SJCRH30 (cell line): ENCODE measurements at regions not wholly inside any gene's neighbourhood (a gene's known extent, or its start where the extent isn't known, plus 50 kb on each side); places are given as distances from the start of the nearest gene placed in this dataset.
"Not testable (repeated sequence)": the region's sequence is repeated elsewhere in the genome, so short reads cannot be mapped to it uniquely, and the experiment has no call there.

Experiments used
- DNase-seq, 2 experiments: peaks; one replicate each; pipeline ENCODE4 v3.0.0-alpha.2; 2015 to 2020
- H3K27ac ChIP-seq: fragments of 250-450 bp; sonication (Bioruptor Pico); 2 replicates; pipeline ENCODE4 v1.5.1; 2020; ENCODE audit warnings: mild to moderate bottlenecking, moderate library complexity
- H3K27me3 ChIP-seq: fragments of 250-450 bp; sonication (Bioruptor Pico); 2 replicates; pipeline ENCODE4 v1.5.1; 2020; ENCODE audit warnings: mild to moderate bottlenecking, moderate library complexity
- H3K36me3 ChIP-seq: fragments of 250-450 bp; sonication (Bioruptor Pico); 2 replicates; pipeline ENCODE4 v1.5.1; 2020; ENCODE audit warnings: mild to moderate bottlenecking, moderate library complexity
- H3K4me1 ChIP-seq: fragments of 250-450 bp; sonication (Bioruptor Pico); 2 replicates; pipeline ENCODE4 v1.5.1; 2020; ENCODE audit warnings: mild to moderate bottlenecking, moderate library complexity
- H3K4me3 ChIP-seq: fragments of 250-450 bp; sonication (Bioruptor Pico); 2 replicates; pipeline ENCODE4 v1.5.1; 2020; ENCODE audit warnings: mild to moderate bottlenecking, moderate library complexity
- H3K9me3 ChIP-seq: fragments of 250-450 bp; sonication (Bioruptor Pico); replicated peaks from 2 replicates; pipeline ENCODE4 v1.5.1; 2020; ENCODE audit warnings: mild to moderate bottlenecking, moderate library complexity

- no peaks in the 10 kb centered on the region for H3K36me3 ChIP-seq
- DNase-seq: no peak
- no peaks in the 10 kb centered on the region for H3K9me3 ChIP-seq
- H3K27me3 ChIP-seq: peaks cover under 1% of the 10 kb centered on the region; the same call in 1 of the 2 replicates
- no peak overlapping the region for H3K27ac ChIP-seq
- no peak overlapping the region for H3K4me3 ChIP-seq
- no peaks in the 10 kb centered on the region for H3K4me1 ChIP-seq
Observed at GRCh38 chr2:56040834-56041233, 117.3 kb upstream of the EFEMP1 start.

- no peaks in the 10 kb centered on the region for H3K9me3 ChIP-seq
- H3K36me3 ChIP-seq: no peaks in the 10 kb centered on the region
- H3K4me3 ChIP-seq: no peak overlapping the region
Observed at GRCh38 chr2:56047136-56047535, 123.6 kb upstream of the EFEMP1 start.

GRCh38 chr2:56049233-56049845, 125.8 kb upstream of the EFEMP1 start:
- peaks cover 11% of the 10 kb centered on the region; the same call in 1 of the 2 replicates for H3K27me3 ChIP-seq
- no peak overlapping the region for H3K4me3 ChIP-seq
- no peak overlapping the region for H3K27ac ChIP-seq
- no peaks in the 10 kb centered on the region for H3K36me3 ChIP-seq
- no peaks in the 10 kb centered on the region for H3K4me1 ChIP-seq
- no peak for DNase-seq
- H3K9me3 ChIP-seq: no peaks in the 10 kb centered on the region

More at GRCh38 chr2:56047136-56047535, 123.6 kb upstream of the EFEMP1 start:
- Histone ChIP-seq H3K27ac (no peak overlapping the region), H3K4me1 (no peaks in the 10 kb centered on the region), H3K27me3 (peaks cover 11% of the 10 kb centered on the region; the same call in 1 of the 2 replicates)
- DNase-seq: no peak

GRCh38 chr2:56053679-56054078, 130.1 kb upstream of the EFEMP1 start:
- DNase-seq: peak in 1 of 2 experiments; percentile 22
- no peaks in the 10 kb centered on the region for H3K4me1 ChIP-seq
- H3K9me3 ChIP-seq: no peaks in the 10 kb centered on the region
- H3K27ac ChIP-seq: no peak overlapping the region
- no peak overlapping the region for H3K4me3 ChIP-seq
- H3K27me3 ChIP-seq: 0 out of 2 replicates have a peak, but pooled peaks cover 3% of the 10 kb centered on the region
- no peaks in the 10 kb centered on the region for H3K36me3 ChIP-seq

- no peaks in the 10 kb centered on the region for H3K4me1 ChIP-seq
- no peaks in the 10 kb centered on the region for H3K36me3 ChIP-seq
- H3K4me3 ChIP-seq: no peak overlapping the region
- no peak for DNase-seq
- H3K27me3 ChIP-seq: no peaks in the 10 kb centered on the region
- no peaks in the 10 kb centered on the region; the same call in 1 of the 2 replicates for H3K9me3 ChIP-seq
- no peak overlapping the region for H3K27ac ChIP-seq
Observed at GRCh38 chr2:56055405-56055804, 128.4 kb upstream of the CCDC85A start.

- H3K9me3 ChIP-seq, H3K27me3 ChIP-seq, H3K27ac ChIP-seq: not testable (repeated sequence)
Observed at GRCh38 chr2:56061327-56061726, 122.5 kb upstream of the CCDC85A start.

GRCh38 chr2:56068746-56069145, 115.0 kb upstream of the CCDC85A start:
- H3K4me3 ChIP-seq: no peak overlapping the region
- no peaks in the 10 kb centered on the region for H3K4me1 ChIP-seq
- no peak for DNase-seq
- no peaks in the 10 kb centered on the region for H3K9me3 ChIP-seq
- H3K36me3 ChIP-seq: no peaks in the 10 kb centered on the region
- no peak overlapping the region for H3K27ac ChIP-seq
- no peaks in the 10 kb centered on the region for H3K27me3 ChIP-seq

More at GRCh38 chr2:56061327-56061726, 122.5 kb upstream of the CCDC85A start:
- DNase-seq, H3K4me1 ChIP-seq, H3K36me3 ChIP-seq, H3K4me3 ChIP-seq: not testable (repeated sequence)

GRCh38 chr2:56077359-56077915, 106.4 kb upstream of the CCDC85A start:
- no peaks in the 10 kb centered on the region for H3K36me3 ChIP-seq
- H3K27me3 ChIP-seq: peaks cover 9% of the 10 kb centered on the region
- DNase-seq: peak in 1 of 2 experiments; percentile 37
- H3K9me3 ChIP-seq: 0 out of 2 replicates have a peak, but pooled peaks cover 5% of the 10 kb centered on the region
- H3K4me3 ChIP-seq: no peak overlapping the region
- no peak overlapping the region for H3K27ac ChIP-seq
- H3K4me1 ChIP-seq: no peaks in the 10 kb centered on the region

GRCh38 chr2:56082665-56083064, 101.1 kb upstream of the CCDC85A start:
- H3K27me3 ChIP-seq: no peaks in the 10 kb centered on the region; the same call in 1 of the 2 replicates
- no peak overlapping the region for H3K27ac ChIP-seq
- H3K9me3 ChIP-seq: 0 out of 2 replicates have a peak, but pooled peaks cover 5% of the 10 kb centered on the region
- DNase-seq: no peak
- no peak overlapping the region for H3K4me3 ChIP-seq
- H3K36me3 ChIP-seq: no peaks in the 10 kb centered on the region
- H3K4me1 ChIP-seq: no peaks in the 10 kb centered on the region

- Histone ChIP-seq H3K4me1 (no peaks in the 10 kb centered on the region), H3K36me3 (no peaks in the 10 kb centered on the region), H3K27me3 (no peaks in the 10 kb centered on the region; the same call in 1 of the 2 replicates), H3K27ac (no peak overlapping the region), H3K4me3 (no peak overlapping the region), H3K9me3 (0 out of 2 replicates have a peak, but pooled peaks cover 5% of the 10 kb centered on the region)
- DNase-seq: no peak
Observed at GRCh38 chr2:56084111-56084901, 99.5 kb upstream of the CCDC85A start.

GRCh38 chr2:56086336-56086735, 97.5 kb upstream of the CCDC85A start:
- no peak for DNase-seq
- no peaks in the 10 kb centered on the region for H3K4me1 ChIP-seq
- H3K4me3 ChIP-seq: no peak overlapping the region
- H3K9me3 ChIP-seq: 0 out of 2 replicates have a peak, but pooled peaks cover 2% of the 10 kb centered on the region
- no peaks in the 10 kb centered on the region; the same call in 1 of the 2 replicates for H3K27me3 ChIP-seq
- H3K27ac ChIP-seq: no peak overlapping the region
- no peaks in the 10 kb centered on the region for H3K36me3 ChIP-seq

GRCh38 chr2:56088411-56088810, 95.4 kb upstream of the CCDC85A start:
- H3K4me1 ChIP-seq: no peaks in the 10 kb centered on the region
- no peaks in the 10 kb centered on the region; the same call in 1 of the 2 replicates for H3K27me3 ChIP-seq
- DNase-seq: no peak
- H3K27ac ChIP-seq: no peak overlapping the region
- no peaks in the 10 kb centered on the region for H3K36me3 ChIP-seq
- H3K4me3 ChIP-seq: no peak overlapping the region
- H3K9me3 ChIP-seq: no peaks in the 10 kb centered on the region

- no peaks in the 10 kb centered on the region for H3K27me3 ChIP-seq
- H3K4me1 ChIP-seq: no peaks in the 10 kb centered on the region
- no peaks in the 10 kb centered on the region for H3K36me3 ChIP-seq
- no peak overlapping the region for H3K4me3 ChIP-seq
- H3K9me3 ChIP-seq: no peaks in the 10 kb centered on the region
- no peak overlapping the region for H3K27ac ChIP-seq
- no peak for DNase-seq
Observed at GRCh38 chr2:56089931-56090330, 93.9 kb upstream of the CCDC85A start.

GRCh38 chr2:56099963-56100362, 83.8 kb upstream of the CCDC85A start:
- H3K9me3 ChIP-seq: 0 out of 2 replicates have a peak, but pooled peaks cover 3% of the 10 kb centered on the region
- H3K27me3 ChIP-seq: peaks cover 3% of the 10 kb centered on the region; the same call in 1 of the 2 replicates
- H3K36me3 ChIP-seq: no peaks in the 10 kb centered on the region; the same call in 1 of the 2 replicates
- peaks cover 6% of the 10 kb centered on the region for H3K4me1 ChIP-seq
- H3K4me3 ChIP-seq: no peak overlapping the region
- no peak overlapping the region for H3K27ac ChIP-seq
- peak in 1 of 2 experiments; percentile 28 for DNase-seq
